WTC11 (cell line): ENCODE measurements at regions not wholly inside any gene's neighbourhood (a gene's known extent, or its start where the extent isn't known, plus 50 kb on each side); places are given as distances from the start of the nearest gene placed in this dataset.

Experiments used
- ATAC-seq: fragments of 200-7000 bp; cut with Tn5 transposase; 2 replicates; pipeline ENCODE4 v1.10.0; 2021; ENCODE audit warnings: mild to moderate bottlenecking, moderate library complexity
- CTCF ChIA-PET: fragments of 300-600 bp; sonication (Branson Sonifier 250); formaldehyde crosslinking; loops from one replicate; lab custom pipeline; 2021; ENCODE audit warnings: antibody characterized with exemption; lab: Charles Lee
- POLR2A ChIA-PET: fragments of 350-600 bp; sonication (Branson Sonifier 250); formaldehyde crosslinking; loops from one replicate; lab custom pipeline; 2021; ENCODE audit warnings: antibody characterized with exemption; lab: Charles Lee
- DNase-seq: peaks from one replicate; pipeline ENCODE4 v3.0.0; 2021; ENCODE audit warnings: low spot score
- H3K27ac Mint-ChIP-seq: 2 replicates; pipeline ENCODE4 v1.8.0; 2021; ENCODE audit warnings: mixed read lengths
- H3K27me3 Mint-ChIP-seq: 2 replicates; pipeline ENCODE4 v1.8.0; 2021; ENCODE audit warnings: low read depth, mild to moderate bottlenecking, moderate library complexity, mixed read lengths
- H3K36me3 Mint-ChIP-seq: 2 replicates; pipeline ENCODE4 v1.8.0; 2021; ENCODE audit warnings: mixed read lengths
- H3K4me1 Mint-ChIP-seq: 2 replicates; pipeline ENCODE4 v1.8.0; 2022; ENCODE audit warnings: mixed read lengths
- H3K4me3 Mint-ChIP-seq: 2 replicates; pipeline ENCODE4 v1.8.0; 2021; ENCODE audit warnings: mild to moderate bottlenecking, moderate library complexity, mixed read lengths
- H3K9me3 Mint-ChIP-seq: 2 replicates; pipeline ENCODE4 v1.8.0; 2021; ENCODE audit warnings: mixed read lengths
- FOXJ3 ChIP-seq: sonication (generic); formaldehyde crosslinking; IDR thresholded peaks from 2 replicates; pipeline ENCODE4 v1.9.0; 2021; ENCODE audit warnings: missing genetic modification reagents, mild to moderate bottlenecking, borderline replicate concordance
- GRHL2 ChIP-seq: fragments of 250-450 bp; sonication (Bioruptor Pico); IDR thresholded peaks from 2 replicates; pipeline ENCODE4 v1.8.0; 2022; ENCODE audit warnings: mild to moderate bottlenecking, moderate library complexity; ENCODE audit not compliant: insufficient replicate concordance, severe bottlenecking
- GTF2I ChIP-seq: fragments of 250-450 bp; sonication (Bioruptor Pico); conservative IDR thresholded peaks from 2 replicates; pipeline ENCODE4 v1.4.0; 2021; ENCODE audit warnings: mild to moderate bottlenecking
- HMGA2 ChIP-seq: fragments of 250-450 bp; sonication (Bioruptor Pico); IDR thresholded peaks from 2 replicates; pipeline ENCODE4 v1.4.0; 2021; ENCODE audit warnings: mild to moderate bottlenecking, moderate library complexity
- JUN ChIP-seq: sonication (generic); formaldehyde crosslinking; IDR thresholded peaks from 2 replicates; pipeline ENCODE4 v1.8.0; 2023; ENCODE audit warnings: mild to moderate bottlenecking, missing genetic modification reagents
- NR1H2 ChIP-seq: sonication (generic); formaldehyde crosslinking; IDR thresholded peaks from 2 replicates; pipeline ENCODE4 v1.9.0; 2021; ENCODE audit warnings: mild to moderate bottlenecking, moderate library complexity, missing genetic modification reagents
- PRRX2 ChIP-seq: fragments of 250-450 bp; sonication (Bioruptor Pico); IDR thresholded peaks from 2 replicates; pipeline ENCODE4 v1.8.0; 2021; ENCODE audit warnings: mild to moderate bottlenecking
- TCF7 ChIP-seq: sonication (generic); formaldehyde crosslinking; IDR thresholded peaks from 2 replicates; pipeline ENCODE4 v1.8.0; 2022; ENCODE audit warnings: mild to moderate bottlenecking, low read depth, missing genetic modification reagents, moderate library complexity
- ZNF138 ChIP-seq: sonication (generic); formaldehyde crosslinking; conservative IDR thresholded peaks from 2 replicates; pipeline ENCODE4 v1.8.1; 2022; ENCODE audit warnings: mild to moderate bottlenecking, moderate library complexity, missing genetic modification reagents
- ZNF219 ChIP-seq: sonication (generic); formaldehyde crosslinking; IDR thresholded peaks from 2 replicates; pipeline ENCODE4 v1.8.0; 2023; ENCODE audit warnings: missing genetic modification reagents, mild to moderate bottlenecking, borderline replicate concordance
- ZNF263 ChIP-seq: sonication (generic); formaldehyde crosslinking; IDR thresholded peaks from 2 replicates; pipeline ENCODE4 v1.8.1; 2022; ENCODE audit warnings: low read depth, mild to moderate bottlenecking, moderate library complexity, missing genetic modification reagents
- TF ChIP-seq, protein P1 (sequence below): fragments of 250-450 bp; sonication (Bioruptor Pico); IDR thresholded peaks from 2 replicates; pipeline ENCODE4 v2.1.2; 2022; ENCODE audit warnings: mild to moderate bottlenecking, moderate library complexity
- TF ChIP-seq, protein P2 (sequence below): fragments of 250-450 bp; sonication (Bioruptor Pico); IDR thresholded peaks from 2 replicates; pipeline ENCODE4 v1.9.0; 2021; ENCODE audit warnings: mild to moderate bottlenecking
- TF ChIP-seq, protein P3 (sequence below): sonication (generic); formaldehyde crosslinking; IDR thresholded peaks from 2 replicates; pipeline ENCODE4 v1.8.1; 2022; ENCODE audit warnings: low read depth, mild to moderate bottlenecking, moderate library complexity, missing genetic modification reagents, borderline replicate concordance
- TF ChIP-seq, protein P4 (sequence below): sonication (generic); formaldehyde crosslinking; IDR thresholded peaks from 2 replicates; pipeline ENCODE4 v1.8.1; 2022; ENCODE audit warnings: missing genetic modification reagents, borderline replicate concordance
- TF ChIP-seq, protein P5 (sequence below): fragments of 200-600 bp; IDR thresholded peaks from 2 replicates; pipeline ENCODE4 v1.8.0; 2022; ENCODE audit warnings: antibody characterized with exemption
- TF ChIP-seq, protein P6 (sequence below): sonication (generic); formaldehyde crosslinking; IDR thresholded peaks from 2 replicates; pipeline ENCODE4 v1.8.0; 2022; ENCODE audit warnings: mild to moderate bottlenecking, missing genetic modification reagents
- TF ChIP-seq, protein P7 (sequence below): fragments of 250-450 bp; sonication (Bioruptor Pico); IDR thresholded peaks from 2 replicates; pipeline ENCODE4 v1.9.0; 2021; ENCODE audit warnings: moderate library complexity, mild to moderate bottlenecking, inconsistent platforms, borderline replicate concordance
- TF ChIP-seq, protein P8 (sequence below): sonication (generic); formaldehyde crosslinking; IDR thresholded peaks from 2 replicates; pipeline ENCODE4 v1.8.1; 2023; ENCODE audit warnings: mild to moderate bottlenecking, missing genetic modification reagents

DNA sequence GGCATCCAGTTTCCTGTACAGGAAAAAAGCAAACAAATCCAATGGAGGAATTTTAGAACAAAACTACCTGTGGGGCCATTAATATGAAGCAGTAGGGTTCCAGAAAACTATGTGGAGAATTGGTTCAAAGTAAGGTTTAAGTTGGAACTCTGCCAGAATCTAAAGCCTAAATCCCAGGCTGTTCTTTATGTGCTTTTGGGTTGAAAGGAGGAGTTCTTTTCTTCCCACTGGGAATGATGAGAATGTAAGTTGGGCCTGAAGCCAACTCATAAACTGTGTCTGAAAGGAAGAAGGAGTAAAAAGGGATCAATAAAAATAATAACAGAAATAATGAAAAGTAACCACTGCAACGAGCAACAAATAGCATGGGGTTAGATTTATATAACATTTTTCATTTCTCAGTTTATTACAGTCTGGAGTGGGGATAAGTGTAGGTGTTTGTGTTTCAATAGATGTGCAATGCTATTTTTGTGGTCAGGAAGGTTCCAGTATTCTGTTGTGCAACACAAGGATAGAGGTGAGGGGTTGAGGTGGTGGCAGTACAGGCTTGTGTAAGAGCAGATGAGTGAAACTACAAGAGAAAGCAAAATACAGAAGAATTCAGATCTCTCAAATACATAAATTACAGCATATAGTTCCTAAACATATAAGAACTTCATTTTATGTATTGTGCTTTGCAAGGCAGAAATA lies 373.6 kb downstream of the EMP1 start (continued):
- TF ChIP-seq PRRX2 (no peak), GTF2I (CRISPR knock-in tag) (no peak), ZNF138 (CRISPR knock-in tag) (no peak), NR1H2 (CRISPR knock-in tag) (no peak), JUN (CRISPR knock-in tag) (no peak), GRHL2 (CRISPR knock-in tag) (no peak), HMGA2 (CRISPR knock-in tag) (no peak)
- TF ChIP-seq, protein P1, sequence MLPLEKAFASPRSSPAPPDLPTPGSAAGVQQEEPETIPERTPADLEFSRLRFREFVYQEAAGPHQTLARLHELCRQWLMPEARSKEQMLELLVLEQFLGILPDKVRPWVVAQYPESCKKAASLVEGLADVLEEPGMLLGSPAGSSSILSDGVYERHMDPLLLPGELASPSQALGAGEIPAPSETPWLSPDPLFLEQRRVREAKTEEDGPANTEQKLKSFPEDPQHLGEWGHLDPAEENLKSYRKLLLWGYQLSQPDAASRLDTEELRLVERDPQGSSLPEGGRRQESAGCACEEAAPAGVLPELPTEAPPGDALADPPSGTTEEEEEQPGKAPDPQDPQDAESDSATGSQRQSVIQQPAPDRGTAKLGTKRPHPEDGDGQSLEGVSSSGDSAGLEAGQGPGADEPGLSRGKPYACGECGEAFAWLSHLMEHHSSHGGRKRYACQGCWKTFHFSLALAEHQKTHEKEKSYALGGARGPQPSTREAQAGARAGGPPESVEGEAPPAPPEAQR, result no peak
- TF ChIP-seq, protein P2, sequence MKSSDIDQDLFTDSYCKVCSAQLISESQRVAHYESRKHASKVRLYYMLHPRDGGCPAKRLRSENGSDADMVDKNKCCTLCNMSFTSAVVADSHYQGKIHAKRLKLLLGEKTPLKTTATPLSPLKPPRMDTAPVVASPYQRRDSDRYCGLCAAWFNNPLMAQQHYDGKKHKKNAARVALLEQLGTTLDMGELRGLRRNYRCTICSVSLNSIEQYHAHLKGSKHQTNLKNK (CRISPR knock-in tag), result no peak
- TF ChIP-seq, protein P3, sequence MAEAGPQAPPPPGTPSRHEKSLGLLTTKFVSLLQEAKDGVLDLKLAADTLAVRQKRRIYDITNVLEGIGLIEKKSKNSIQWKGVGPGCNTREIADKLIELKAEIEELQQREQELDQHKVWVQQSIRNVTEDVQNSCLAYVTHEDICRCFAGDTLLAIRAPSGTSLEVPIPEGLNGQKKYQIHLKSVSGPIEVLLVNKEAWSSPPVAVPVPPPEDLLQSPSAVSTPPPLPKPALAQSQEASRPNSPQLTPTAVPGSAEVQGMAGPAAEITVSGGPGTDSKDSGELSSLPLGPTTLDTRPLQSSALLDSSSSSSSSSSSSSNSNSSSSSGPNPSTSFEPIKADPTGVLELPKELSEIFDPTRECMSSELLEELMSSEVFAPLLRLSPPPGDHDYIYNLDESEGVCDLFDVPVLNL (CRISPR knock-in tag), result no peak

DNA sequence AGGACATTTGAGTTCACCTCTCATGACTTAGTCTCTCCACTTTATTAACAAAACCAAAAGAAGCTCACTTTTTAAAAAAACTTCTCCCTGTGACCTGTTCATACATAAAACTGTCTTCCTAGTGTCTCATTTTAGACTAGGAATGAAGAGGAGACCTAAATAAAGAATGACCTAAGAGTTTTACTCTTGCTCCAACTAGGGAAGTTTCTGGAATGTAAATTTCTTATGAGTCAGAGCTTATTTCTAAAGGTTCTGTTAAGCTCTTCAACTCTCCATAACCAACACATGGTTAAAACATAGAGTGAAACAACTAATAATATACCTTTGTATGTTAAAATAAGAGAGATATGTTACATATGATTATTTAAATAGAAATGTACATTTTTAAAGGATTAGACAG lies 369.8 kb downstream of the EMP1 start:
- H3K4me3 Mint-ChIP-seq, result no peak overlapping the region
- H3K9me3 Mint-ChIP-seq, result no peaks in the 10 kb centered on the region
- TF ChIP-seq, protein P4, sequence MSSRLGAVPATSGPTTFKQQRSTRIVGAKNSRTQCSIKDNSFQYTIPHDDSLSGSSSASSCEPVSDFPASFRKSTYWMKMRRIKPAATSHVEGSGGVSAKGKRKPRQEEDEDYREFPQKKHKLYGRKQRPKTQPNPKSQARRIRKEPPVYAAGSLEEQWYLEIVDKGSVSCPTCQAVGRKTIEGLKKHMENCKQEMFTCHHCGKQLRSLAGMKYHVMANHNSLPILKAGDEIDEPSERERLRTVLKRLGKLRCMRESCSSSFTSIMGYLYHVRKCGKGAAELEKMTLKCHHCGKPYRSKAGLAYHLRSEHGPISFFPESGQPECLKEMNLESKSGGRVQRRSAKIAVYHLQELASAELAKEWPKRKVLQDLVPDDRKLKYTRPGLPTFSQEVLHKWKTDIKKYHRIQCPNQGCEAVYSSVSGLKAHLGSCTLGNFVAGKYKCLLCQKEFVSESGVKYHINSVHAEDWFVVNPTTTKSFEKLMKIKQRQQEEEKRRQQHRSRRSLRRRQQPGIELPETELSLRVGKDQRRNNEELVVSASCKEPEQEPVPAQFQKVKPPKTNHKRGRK, result no peak
- no peak for TF ChIP-seq JUN (CRISPR knock-in tag)
- no peak for TF ChIP-seq TCF7
- TF ChIP-seq, all 79 proteins: peak for 0
- DNase-seq (no peak), ATAC-seq (no peak)
- ChIA-PET CTCF (no interaction called here), POLR2A (no interaction called here)
- Mint-ChIP-seq H3K27me3 (no peaks in the 10 kb centered on the region; the same call in 1 of the 2 replicates), H3K36me3 (no peaks in the 10 kb centered on the region), H3K27ac (no peak overlapping the region), H3K4me1 (no peaks in the 10 kb centered on the region)

DNA sequence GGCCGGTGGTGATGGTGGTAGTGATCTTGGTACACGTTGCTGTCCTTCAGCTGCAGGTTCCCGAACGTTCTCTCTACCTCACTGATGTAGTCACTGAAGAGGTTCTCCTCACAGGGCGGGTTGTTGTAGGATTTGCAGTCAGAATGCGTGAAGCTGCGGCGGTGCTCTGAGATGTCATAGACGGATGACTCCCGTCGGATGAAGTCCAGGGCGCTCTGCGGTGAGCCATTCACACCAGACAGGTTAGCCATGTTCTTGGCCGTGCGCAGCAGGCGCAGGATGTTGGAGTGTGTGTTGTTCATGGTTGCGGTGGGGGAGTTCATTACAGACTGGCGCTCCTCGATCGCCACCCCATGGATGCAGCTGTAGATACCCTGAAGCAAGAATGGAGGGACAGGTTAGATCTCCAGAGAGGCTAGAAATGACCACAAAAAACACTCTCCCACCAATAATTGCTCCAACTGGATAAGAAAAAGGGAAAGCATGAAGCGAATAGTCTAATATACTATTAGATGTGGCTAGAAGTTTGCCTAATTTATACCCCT lies 367.8 kb downstream of the EMP1 start:
- Mint-ChIP-seq H3K27me3 (no peaks in the 10 kb centered on the region; the same call in 1 of the 2 replicates), H3K9me3 (no peaks in the 10 kb centered on the region)
- CTCF ChIA-PET, result interaction anchor here (1.3 to 1.6 kb wide), 2 partner anchors 29 to 309 kb away, joined by 4 to 5 read pairs; no protein-coding TSS in a partner anchor
- TF ChIP-seq, protein P5, sequence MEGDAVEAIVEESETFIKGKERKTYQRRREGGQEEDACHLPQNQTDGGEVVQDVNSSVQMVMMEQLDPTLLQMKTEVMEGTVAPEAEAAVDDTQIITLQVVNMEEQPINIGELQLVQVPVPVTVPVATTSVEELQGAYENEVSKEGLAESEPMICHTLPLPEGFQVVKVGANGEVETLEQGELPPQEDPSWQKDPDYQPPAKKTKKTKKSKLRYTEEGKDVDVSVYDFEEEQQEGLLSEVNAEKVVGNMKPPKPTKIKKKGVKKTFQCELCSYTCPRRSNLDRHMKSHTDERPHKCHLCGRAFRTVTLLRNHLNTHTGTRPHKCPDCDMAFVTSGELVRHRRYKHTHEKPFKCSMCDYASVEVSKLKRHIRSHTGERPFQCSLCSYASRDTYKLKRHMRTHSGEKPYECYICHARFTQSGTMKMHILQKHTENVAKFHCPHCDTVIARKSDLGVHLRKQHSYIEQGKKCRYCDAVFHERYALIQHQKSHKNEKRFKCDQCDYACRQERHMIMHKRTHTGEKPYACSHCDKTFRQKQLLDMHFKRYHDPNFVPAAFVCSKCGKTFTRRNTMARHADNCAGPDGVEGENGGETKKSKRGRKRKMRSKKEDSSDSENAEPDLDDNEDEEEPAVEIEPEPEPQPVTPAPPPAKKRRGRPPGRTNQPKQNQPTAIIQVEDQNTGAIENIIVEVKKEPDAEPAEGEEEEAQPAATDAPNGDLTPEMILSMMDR, result no peak
- TF ChIP-seq ZNF263, result no peak
- TF ChIP-seq, protein P6, sequence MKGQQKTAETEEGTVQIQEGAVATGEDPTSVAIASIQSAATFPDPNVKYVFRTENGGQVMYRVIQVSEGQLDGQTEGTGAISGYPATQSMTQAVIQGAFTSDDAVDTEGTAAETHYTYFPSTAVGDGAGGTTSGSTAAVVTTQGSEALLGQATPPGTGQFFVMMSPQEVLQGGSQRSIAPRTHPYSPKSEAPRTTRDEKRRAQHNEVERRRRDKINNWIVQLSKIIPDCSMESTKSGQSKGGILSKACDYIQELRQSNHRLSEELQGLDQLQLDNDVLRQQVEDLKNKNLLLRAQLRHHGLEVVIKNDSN (CRISPR knock-in tag), result no peak
- no peak for TF ChIP-seq HMGA2 (CRISPR knock-in tag)
- TF ChIP-seq JUN (CRISPR knock-in tag), result no peak
- TF ChIP-seq, protein P7, sequence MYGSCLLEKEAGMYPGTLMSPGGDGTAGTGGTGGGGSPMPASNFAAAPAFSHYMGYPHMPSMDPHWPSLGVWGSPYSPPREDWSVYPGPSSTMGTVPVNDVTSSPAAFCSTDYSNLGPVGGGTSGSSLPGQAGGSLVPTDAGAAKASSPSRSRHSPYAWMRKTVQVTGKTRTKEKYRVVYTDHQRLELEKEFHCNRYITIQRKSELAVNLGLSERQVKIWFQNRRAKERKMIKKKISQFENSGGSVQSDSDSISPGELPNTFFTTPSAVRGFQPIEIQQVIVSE (CRISPR knock-in tag), result no peak
- TF ChIP-seq, protein P8, sequence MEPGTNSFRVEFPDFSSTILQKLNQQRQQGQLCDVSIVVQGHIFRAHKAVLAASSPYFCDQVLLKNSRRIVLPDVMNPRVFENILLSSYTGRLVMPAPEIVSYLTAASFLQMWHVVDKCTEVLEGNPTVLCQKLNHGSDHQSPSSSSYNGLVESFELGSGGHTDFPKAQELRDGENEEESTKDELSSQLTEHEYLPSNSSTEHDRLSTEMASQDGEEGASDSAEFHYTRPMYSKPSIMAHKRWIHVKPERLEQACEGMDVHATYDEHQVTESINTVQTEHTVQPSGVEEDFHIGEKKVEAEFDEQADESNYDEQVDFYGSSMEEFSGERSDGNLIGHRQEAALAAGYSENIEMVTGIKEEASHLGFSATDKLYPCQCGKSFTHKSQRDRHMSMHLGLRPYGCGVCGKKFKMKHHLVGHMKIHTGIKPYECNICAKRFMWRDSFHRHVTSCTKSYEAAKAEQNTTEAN (CRISPR knock-in tag), result no peak
- no peak for TF ChIP-seq ZNF219 (CRISPR knock-in tag)
- no peak for TF ChIP-seq FOXJ3 (CRISPR knock-in tag)
- TF ChIP-seq, all 79 proteins: peak for 0
- Mint-ChIP-seq H3K36me3 (no peaks in the 10 kb centered on the region), H3K4me3 (no peak overlapping the region), H3K27ac (no peak overlapping the region), H3K4me1 (no peaks in the 10 kb centered on the region)
- no peak for ATAC-seq
- POLR2A ChIA-PET, result interaction anchor here (0.7 kb wide), 1 partner anchor 208 kb away, joined by 3 read pairs; no protein-coding TSS in a partner anchor
- no peak for DNase-seq
